ENCODE measurements at regions not wholly inside any gene's neighbourhood (a gene's known extent, or its start where the extent isn't known, plus 50 kb on each side); places are given as distances from the start of the nearest gene placed in this dataset.

- Histone ChIP-seq H3K79me2 (no peaks in the 10 kb centered on the region), H4K20me1 (ENCODE audit: insufficient read depth, poor library complexity, severe bottlenecking) (no peaks in the 10 kb centered on the region), H2AFZ (no peak overlapping the region), H3K27ac (no peak overlapping the region), H3K4me1 (ENCODE audit: insufficient read depth) (peaks cover 21% of the 10 kb centered on the region), H3K9me2 (replicated peaks; ENCODE audit: insufficient read depth) (no peaks in the 10 kb centered on the region), H3K4me2 (no peak overlapping the region), H3K36me3 (replicated peaks; ENCODE audit: insufficient read depth, low read depth) (no peaks in the 10 kb centered on the region), H3K4me3 (no peak overlapping the region), H3K9me3 (ENCODE audit: low read depth) (no peaks in the 10 kb centered on the region), H3K27me3 (no peaks in the 10 kb centered on the region)
- no peak for DNase-seq (ENCODE audit: low spot score)
- WGBS (ENCODE audit: low lambda C conversion rate, missing lambda C conversion rate): 52% methylated on average over 4 of the region's 4 CpGs
- TF ChIP-seq EZH2 (IDR thresholded peaks at IDR 0.05; ENCODE audit: borderline replicate concordance) (no peak), CTCF (IDR thresholded peaks at IDR 0.05; ENCODE audit: poor library complexity) (no peak), EZH2phosphoT487 (IDR thresholded peaks at IDR 0.05; ENCODE audit: low read depth, severe bottlenecking, unreplicated experiment) (no peak)
These were observed 121.6 kb downstream of the QRSL1 start for GRCh38 chr6:106750946-106751345.

GRCh38 chr6:106750142-106750918 is 121.0 kb downstream of the QRSL1 start:
- no peaks in the 10 kb centered on the region for H3K27me3 ChIP-seq
- H3K27ac ChIP-seq: peak overlapping the region; percentile 29
- no peaks in the 10 kb centered on the region for H4K20me1 ChIP-seq (ENCODE audit: insufficient read depth, poor library complexity, severe bottlenecking)
- H2AFZ ChIP-seq: no peak overlapping the region
- no peaks in the 10 kb centered on the region for H3K79me2 ChIP-seq
- no peak for DNase-seq (ENCODE audit: low spot score)
- no peak overlapping the region for H3K4me2 ChIP-seq
- TF ChIP-seq CTCF (IDR thresholded peaks at IDR 0.05; ENCODE audit: poor library complexity): no peak
- no peak for TF ChIP-seq EZH2phosphoT487 (IDR thresholded peaks at IDR 0.05; ENCODE audit: low read depth, severe bottlenecking, unreplicated experiment)
- no peak for TF ChIP-seq EZH2 (IDR thresholded peaks at IDR 0.05; ENCODE audit: borderline replicate concordance)
- 75% methylated on average over 9 of the region's 9 CpGs for WGBS (ENCODE audit: low lambda C conversion rate, missing lambda C conversion rate)
- no peaks in the 10 kb centered on the region for H3K9me2 ChIP-seq (replicated peaks; ENCODE audit: insufficient read depth)
- H3K4me3 ChIP-seq: no peak overlapping the region
- no peaks in the 10 kb centered on the region for H3K9me3 ChIP-seq (ENCODE audit: low read depth)
- no peaks in the 10 kb centered on the region for H3K36me3 ChIP-seq (replicated peaks; ENCODE audit: insufficient read depth, low read depth)
- H3K4me1 ChIP-seq (ENCODE audit: insufficient read depth): peaks cover 23% of the 10 kb centered on the region

- no peak overlapping the region for H2AFZ ChIP-seq
- H3K4me2 ChIP-seq: no peak overlapping the region
- H3K27me3 ChIP-seq: no peaks in the 10 kb centered on the region
- no peaks in the 10 kb centered on the region for H3K36me3 ChIP-seq (replicated peaks; ENCODE audit: insufficient read depth, low read depth)
- no peaks in the 10 kb centered on the region for H3K9me3 ChIP-seq (ENCODE audit: low read depth)
- no peak for DNase-seq (ENCODE audit: low spot score)
- 53% methylated on average over 4 of the region's 4 CpGs for WGBS (ENCODE audit: low lambda C conversion rate, missing lambda C conversion rate)
- no peaks in the 10 kb centered on the region for H3K79me2 ChIP-seq
- no peak overlapping the region for H3K4me3 ChIP-seq
- no peak for TF ChIP-seq CTCF (IDR thresholded peaks at IDR 0.05; ENCODE audit: poor library complexity)
- TF ChIP-seq EZH2 (IDR thresholded peaks at IDR 0.05; ENCODE audit: borderline replicate concordance): no peak
- no peak for TF ChIP-seq EZH2phosphoT487 (IDR thresholded peaks at IDR 0.05; ENCODE audit: low read depth, severe bottlenecking, unreplicated experiment)
- H3K4me1 ChIP-seq (ENCODE audit: insufficient read depth): peaks cover 25% of the 10 kb centered on the region
- H3K27ac ChIP-seq: peak overlapping the region; percentile 29
- no peaks in the 10 kb centered on the region for H4K20me1 ChIP-seq (ENCODE audit: insufficient read depth, poor library complexity, severe bottlenecking)
- no peaks in the 10 kb centered on the region for H3K9me2 ChIP-seq (replicated peaks; ENCODE audit: insufficient read depth)
These were observed 120.2 kb downstream of the QRSL1 start for GRCh38 chr6:106749609-106750008.
